HL-60 (cell line): ENCODE measurements at regions not wholly inside any gene's neighbourhood (a gene's known extent, or its start where the extent isn't known, plus 50 kb on each side); places are given as distances from the start of the nearest gene placed in this dataset.

Experiments used
- DNase-seq, 2 experiments: peaks; one replicate each; pipeline ENCODE4 v3.0.0-alpha.2; 2010 to 2020; ENCODE audit warnings: low read depth in 1 of 2, low spot score in 1 of 2
- H3K27ac ChIP-seq: fragments of 250-450 bp; sonication (Bioruptor Pico); replicated peaks from 2 replicates; pipeline ENCODE4 v1.5.1; 2020; ENCODE audit warnings: mild to moderate bottlenecking, moderate library complexity
- H3K27me3 ChIP-seq: fragments of 250-450 bp; sonication (Bioruptor Pico); 2 replicates; pipeline ENCODE4 v1.5.1; 2021; ENCODE audit warnings: mild to moderate bottlenecking, moderate library complexity; ENCODE audit not compliant: insufficient read depth, poor library complexity, severe bottlenecking
- H3K4me3 ChIP-seq: replicated peaks from 2 replicates; pipeline ENCODE4 v1.5.1; 2011; ENCODE audit warnings: mild to moderate bottlenecking, control low read depth, low read length; ENCODE audit not compliant: insufficient read depth
- CTCF ChIP-seq: IDR thresholded peaks from one replicate; pipeline ENCODE4 v1.5.1; 2011; ENCODE audit warnings: low read length, control low read depth, inconsistent platforms; ENCODE audit not compliant: insufficient read depth
- GABPA ChIP-seq: IDR thresholded peaks from 2 replicates; pipeline ENCODE4 v1.6.1; 2012; ENCODE audit warnings: low read depth
- POLR2AphosphoS5 ChIP-seq: IDR thresholded peaks from 2 replicates; pipeline ENCODE4 v1.6.1; 2012; ENCODE audit warnings: low read depth
- REST ChIP-seq: IDR thresholded peaks from 2 replicates; pipeline ENCODE4 v1.6.1; 2012; ENCODE audit warnings: low read depth; ENCODE audit not compliant: insufficient replicate concordance
- SPI1 ChIP-seq: IDR thresholded peaks from 2 replicates; pipeline ENCODE4 v1.6.1; 2012; ENCODE audit warnings: low read depth, mild to moderate bottlenecking, borderline replicate concordance

DNA sequence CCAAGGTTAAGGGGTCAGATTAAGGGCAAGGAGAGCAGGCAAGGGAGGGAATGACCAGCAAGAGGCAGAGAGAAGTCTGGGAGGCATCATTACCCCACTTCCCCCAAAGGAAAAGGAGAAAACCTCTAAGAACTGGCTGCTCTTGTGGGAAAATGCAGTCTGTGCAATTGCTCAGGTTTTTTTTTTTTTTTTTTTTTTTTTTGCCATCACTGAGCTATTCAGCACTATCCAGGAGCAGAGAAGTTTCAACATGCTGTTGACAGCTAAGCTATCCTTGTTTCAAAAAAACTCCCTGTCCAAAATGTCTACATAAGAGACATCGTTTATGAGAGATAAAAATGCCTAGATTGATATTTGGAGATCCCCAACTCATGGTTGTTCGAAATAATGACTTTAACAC is 345.4 kb downstream of the TDRD15 start:
- Histone ChIP-seq H3K27me3 (no peaks in the 10 kb centered on the region), H3K27ac (no peak overlapping the region), H3K4me3 (no peak overlapping the region)
- DNase-seq: no peak
- TF ChIP-seq SPI1 (no peak), POLR2AphosphoS5 (no peak), REST (no peak), CTCF (no peak), GABPA (no peak)

- no peak for DNase-seq
- Histone ChIP-seq H3K4me3 (no peak overlapping the region), H3K27me3 (no peaks in the 10 kb centered on the region), H3K27ac (no peak overlapping the region)
- TF ChIP-seq SPI1: no peak
- no peak for TF ChIP-seq CTCF
- no peak for TF ChIP-seq REST
- TF ChIP-seq GABPA: no peak
- TF ChIP-seq POLR2AphosphoS5: no peak
Observed at GRCh38 chr2:21469564-21469963, 345.8 kb downstream of the TDRD15 start.

DNA sequence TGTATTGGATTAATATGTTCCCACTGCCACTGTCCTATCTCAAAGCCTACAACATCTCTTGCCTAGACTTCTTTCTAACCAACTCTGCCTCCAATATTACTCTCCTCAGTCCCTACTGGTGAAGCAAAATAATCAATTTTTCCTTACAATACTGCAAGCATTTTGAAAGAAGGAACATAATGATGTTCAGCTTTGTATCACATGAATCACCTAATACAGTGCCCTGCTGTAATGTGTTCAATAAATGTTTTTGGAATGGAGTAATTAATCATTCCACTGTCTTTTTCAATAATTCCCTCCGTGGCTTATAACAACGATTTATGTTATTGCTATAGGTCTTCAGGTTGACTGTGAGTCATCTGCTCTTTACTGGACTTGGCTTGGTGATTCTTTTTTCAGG is 356.4 kb downstream of the TDRD15 start:
- DNase-seq: no peak
- Histone ChIP-seq H3K27me3 (no peaks in the 10 kb centered on the region), H3K4me3 (no peak overlapping the region), H3K27ac (no peak overlapping the region)
- TF ChIP-seq REST: no peak
- TF ChIP-seq SPI1: no peak
- TF ChIP-seq GABPA: no peak
- TF ChIP-seq POLR2AphosphoS5: no peak
- no peak for TF ChIP-seq CTCF
